HG02571 (cell line): ENCODE measurements at regions not wholly inside any gene's neighbourhood (a gene's known extent, or its start where the extent isn't known, plus 50 kb on each side); places are given as distances from the start of the nearest gene placed in this dataset.
"Not testable (repeated sequence)": the region's sequence is repeated elsewhere in the genome, so short reads cannot be mapped to it uniquely, and the experiment has no call there.

Experiments used
- ATAC-seq: cut with Tn5 transposase; IDR thresholded peaks from one replicate; pipeline ENCODE4 v1.9.1; 2021; ENCODE audit warnings: mild to moderate bottlenecking, moderate library complexity; ENCODE audit not compliant: unreplicated experiment

DNA sequence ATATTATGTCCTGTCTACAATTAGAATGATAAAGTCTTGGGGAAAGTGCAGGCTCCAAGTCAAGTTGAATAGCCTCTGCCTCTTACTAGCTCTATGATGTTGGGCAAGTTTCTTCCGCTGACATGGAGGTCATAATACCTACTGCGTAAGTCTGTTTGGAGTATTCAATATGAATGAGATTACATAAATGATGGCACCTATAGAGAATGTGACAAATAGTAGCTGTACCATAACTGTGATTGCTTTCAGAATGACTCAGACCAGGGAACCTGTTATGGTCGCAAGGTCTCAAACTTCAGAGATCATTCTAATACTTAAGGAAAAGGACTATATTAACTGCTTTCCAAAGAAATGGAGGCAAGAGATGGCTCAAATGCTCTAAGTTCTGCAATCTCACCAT, 94.0 kb upstream of the ABCA1 start:
- no peak for ATAC-seq

DNA sequence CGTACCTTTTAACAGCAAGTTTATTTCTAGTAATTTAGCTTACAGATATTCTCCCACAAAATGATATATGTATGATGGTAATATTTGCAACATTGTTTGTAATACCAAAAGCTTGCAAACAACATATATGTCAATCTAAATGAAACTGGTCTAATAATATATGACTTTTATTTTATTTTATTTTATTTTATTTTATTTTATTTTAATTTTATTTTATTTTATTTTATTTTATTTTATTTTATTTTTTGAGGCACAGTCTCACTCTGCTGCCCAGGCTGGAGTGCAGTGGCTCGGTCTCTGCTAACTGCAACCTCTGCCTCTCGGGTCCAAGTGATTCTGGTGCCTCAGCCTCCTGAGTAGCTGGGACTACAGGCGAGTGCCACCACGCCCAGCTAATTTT, 94.6 kb upstream of the ABCA1 start:
- ATAC-seq = not testable (repeated sequence)

DNA sequence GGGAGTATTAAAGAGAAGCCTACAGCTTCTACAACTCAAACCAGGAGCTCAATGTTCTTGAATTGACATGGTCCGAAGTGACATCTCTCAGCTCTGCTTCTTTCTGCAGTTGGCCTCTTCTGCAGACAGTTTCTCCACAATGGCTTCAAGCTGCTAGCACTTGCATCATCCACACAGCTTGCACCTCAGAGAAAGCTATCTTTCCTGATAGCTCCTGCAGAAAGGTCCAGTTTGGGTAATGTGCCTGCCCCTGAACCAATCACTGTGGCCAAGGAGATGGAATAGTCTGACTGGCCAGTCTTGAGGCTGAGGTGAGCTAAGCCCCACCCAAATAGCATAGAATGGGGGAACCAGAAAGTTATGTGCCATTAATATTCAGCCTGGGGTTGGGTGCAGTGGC, 95.8 kb upstream of the ABCA1 start:
- ATAC-seq = no peak

DNA sequence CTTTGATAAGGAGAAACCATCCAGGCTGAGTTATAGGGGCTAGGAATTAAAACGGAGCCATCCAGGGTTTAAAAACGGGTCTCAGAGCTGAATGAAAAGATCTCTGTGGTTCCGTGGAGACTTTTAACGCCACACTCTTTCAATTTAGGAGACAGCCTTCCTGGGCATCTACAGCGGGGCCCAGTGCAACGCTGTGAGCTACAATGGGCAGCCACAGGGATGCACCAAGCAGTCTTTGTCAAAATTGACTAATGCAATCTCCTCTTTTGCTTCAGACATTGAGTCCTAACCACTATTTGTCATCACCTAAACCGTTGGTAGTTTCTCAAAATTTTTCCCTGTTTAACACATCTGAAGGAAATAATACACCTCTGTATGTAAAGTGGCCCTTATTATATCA, 96.6 kb upstream of the ABCA1 start:
- ATAC-seq = no peak

DNA sequence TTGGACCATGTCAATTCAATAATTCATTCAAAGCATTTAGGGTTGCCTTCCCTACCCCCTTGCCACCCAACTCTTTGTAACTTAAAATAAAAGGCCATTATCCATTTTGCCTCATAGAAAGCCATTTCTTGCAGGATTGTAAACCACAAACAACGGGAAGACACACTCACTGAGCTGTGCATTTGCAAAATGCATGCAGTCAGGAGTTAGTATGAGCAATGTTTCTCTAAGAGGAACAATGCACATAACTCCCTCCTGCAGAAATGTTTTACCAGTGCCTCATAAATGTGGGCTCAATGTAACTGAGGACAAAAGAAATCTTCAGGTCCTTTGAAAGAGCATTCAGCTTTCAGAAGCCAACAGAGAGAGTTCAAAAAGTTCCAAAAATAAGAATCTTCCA, 98.5 kb upstream of the ABCA1 start:
- ATAC-seq = no peak

DNA sequence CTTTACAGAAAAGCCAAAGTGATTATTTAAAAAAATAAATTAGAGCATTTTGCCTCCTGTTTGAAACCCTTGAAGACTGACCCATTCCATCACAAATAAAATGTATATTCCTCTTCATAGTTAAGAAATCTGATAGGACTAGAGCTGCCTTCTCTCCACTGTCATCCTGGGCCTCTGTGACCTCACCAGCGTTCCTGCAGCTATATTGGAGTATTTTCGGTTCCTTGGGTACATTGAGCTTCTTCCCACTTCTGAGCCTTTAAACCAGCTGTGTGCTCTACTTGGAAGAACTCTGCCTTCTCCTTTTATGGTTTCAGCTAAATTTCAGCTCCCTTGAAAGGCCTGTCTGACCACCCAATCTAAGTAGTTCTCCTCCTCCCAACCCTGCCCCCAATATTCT, 99.1 kb upstream of the ABCA1 start:
- ATAC-seq = no peak

DNA sequence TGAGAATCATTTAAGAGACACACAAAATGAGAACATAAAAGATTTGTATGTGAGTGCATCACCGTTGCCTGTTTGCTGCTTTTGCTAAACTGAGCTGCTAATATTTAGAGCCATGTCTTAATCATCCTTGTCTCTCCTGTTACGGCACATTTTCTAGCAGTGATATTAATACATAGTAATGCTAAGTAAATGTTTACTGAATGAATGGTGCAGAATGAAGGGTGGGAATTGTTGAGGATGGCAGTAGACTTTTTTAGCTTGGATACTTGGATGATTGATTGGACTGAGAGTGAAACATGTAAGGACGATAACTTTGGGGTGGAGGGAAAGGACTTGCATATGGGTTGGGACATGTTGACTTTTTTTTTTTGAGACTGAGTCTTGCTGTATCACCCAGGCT, 102.3 kb upstream of the ABCA1 start:
- ATAC-seq = no peak

DNA sequence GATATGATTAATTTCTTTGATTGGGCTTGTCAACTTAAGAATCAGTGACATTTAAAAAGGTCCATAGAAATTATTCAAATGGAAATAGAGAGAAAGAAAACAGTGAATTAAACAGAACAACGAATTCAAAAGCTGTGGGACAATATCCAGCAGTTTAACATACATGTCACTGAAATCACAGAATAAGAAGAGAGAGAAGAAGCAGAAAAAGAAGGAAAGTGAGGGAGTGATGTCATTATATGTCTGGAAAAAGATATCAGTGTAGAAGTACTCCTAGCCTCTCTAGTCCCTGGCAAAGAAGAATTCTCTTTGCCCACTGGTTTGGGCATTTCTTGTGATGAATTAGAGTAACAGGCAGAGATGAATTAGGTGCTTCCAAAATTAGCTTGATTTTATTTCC, 109.2 kb upstream of the ABCA1 start:
- ATAC-seq = no peak

DNA sequence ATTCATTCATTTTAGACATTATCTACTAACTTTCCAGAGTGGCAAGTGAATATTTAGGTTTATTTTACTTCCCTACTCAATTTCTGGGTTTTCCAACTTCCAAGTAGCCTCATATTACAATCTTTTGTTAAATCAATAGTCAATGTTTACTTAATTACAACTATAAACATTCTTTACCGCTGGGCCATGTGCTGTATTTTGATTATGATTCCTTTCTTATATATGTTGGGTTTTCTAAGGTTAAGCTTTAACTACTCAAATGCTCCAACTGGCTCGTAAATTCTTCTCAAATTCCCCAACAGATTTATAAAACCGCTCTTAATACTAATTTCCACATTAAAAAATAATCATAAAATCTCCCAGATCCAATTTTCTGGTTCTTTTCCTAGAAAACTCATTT, 110.1 kb upstream of the ABCA1 start:
- no peak for ATAC-seq

DNA sequence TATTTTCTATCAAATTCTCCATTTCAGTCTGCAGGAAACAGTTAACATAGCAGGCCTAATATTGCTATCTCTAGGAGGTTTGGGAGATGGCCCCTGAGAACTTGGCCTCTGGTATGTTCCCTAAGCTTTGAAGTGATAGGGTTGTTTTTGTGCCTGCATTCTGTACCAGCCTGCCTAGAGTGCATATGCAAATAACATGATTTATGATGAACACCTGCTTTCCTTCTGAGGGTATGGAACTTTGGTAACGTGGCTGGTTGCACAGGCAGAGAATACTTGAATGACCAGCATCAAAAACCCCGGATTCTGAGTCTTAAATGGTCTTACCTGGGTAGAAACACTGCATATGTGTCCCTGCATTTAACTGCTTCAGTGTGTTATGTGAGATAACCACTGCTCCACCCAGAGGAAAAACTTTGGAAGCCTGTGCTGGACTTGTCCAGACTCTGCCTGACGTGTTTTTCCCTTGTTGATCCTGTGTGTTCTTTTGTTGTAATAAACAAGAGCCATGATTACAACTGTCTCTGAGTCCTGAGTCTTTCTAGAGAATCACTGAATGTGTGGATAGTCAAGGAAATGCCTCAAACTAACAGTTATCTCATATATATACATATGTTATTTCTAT, 111.3 kb upstream of the ABCA1 start:
- no peak for ATAC-seq

DNA sequence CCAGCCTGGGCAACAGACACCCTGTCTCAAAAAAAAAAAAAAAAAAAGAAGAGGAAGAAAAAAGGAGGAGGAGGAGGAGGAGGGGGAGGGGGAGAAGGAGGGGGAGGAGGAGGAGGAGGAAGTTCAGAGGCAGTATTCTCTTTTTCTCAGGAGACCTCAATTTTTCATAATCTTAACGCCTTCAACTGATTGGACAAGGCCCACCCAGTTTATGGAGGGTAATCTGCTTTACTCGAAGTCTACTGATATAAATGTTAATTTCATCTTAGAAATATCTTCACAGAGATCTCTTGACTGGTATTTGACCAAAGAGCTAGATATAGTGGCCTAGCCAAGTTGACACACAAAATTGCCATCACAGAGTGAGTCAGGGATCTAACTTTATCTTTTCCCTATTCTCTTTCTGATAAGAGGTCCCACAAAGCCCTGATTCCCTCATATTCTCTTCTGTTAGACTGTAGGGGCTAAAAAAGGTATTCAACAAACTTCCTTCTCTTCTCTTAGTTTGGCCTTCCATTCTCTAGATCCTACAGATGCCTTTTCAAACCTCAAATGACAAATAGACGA, 115.5 kb upstream of the ABCA1 start:
- no peak for ATAC-seq

DNA sequence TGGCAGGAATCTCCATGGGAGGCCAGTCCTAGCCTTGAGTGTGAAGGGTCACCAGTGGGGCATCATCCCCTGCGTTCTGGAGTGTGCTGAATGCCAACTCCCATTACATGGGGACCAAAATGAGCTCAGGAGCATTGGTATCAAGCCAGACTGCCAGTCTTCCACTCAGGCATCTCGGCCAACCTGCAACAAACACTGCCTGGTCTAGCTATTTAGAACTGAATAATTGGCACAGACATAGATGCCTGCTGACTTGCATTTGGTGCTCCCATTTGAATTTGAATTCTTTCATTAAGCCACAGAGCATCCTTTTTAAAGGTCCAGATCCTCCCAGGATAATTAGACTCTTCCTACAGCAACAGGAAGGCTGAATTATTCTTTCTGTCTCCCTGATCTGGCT, 116.6 kb upstream of the ABCA1 start:
- ATAC-seq = no peak

DNA sequence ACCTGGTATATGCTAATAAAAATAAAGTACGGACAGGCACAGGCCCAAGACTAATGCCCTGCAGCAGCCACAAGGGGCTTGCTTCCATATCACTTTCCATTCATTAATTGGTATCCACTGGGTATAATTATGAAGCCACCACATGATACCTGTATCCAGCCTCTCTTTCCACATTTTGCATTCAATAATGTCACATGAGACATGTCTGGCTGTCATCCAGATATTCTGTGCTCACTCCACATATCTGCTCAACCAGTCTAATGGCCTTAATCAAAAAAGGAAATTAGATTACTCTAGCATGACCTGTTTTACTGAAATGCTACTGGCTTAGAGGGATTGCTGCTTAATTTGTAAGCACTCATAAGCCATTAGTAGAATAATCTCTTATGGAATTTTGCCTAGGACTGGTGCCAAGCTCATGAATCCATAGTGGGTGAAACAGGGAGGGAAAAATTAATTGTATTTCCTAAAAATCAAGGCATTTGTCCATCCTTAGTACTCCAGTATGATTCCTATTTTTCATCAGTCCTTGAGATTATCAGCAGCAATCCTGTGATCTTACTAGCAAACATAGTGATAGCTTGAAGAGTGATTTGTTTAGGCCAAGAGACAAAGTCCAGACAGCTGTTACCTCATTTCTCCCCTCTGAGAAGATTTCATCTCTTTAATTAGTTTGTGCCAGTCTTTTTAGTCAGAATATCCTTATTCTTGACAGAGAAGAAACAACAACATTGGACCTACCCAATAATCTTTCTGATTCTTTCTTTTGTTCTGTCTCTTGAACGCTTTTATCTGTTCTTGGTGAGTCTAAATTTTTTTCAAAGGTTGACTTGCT, 119.2 kb upstream of the ABCA1 start:
- ATAC-seq = no peak

DNA sequence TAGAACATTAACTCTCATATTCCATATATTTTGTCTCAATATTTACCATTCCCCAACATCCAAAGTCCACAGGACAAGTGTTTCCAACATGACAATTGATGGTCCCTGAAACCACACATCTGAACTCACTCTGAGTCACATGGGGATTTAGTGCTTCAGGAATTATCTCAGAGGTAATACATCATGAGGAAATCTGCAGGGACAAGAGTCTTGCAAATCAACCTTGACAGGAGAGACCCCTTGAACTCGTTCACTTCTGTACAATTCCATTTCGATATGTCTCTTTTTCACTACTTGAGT, 119.7 kb upstream of the ABCA1 start:
- ATAC-seq = no peak

DNA sequence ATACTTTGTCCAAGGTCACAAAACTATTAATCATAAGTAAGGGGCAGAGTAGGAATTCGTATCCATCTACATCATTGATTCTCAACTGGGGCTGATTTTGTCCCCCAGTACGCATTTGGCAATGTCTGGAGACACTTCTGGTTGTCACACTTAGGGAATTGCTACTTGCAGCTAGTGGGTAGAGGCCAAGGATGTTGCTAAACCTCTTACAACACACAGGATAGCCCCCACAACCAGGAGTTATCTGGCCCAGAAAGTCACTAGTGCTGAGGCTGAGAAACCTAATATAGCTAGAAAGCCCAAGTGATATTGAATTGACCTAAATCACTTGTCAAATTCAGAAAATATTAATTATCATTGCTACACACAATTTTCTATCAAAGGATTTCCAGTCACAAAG, 120.4 kb upstream of the ABCA1 start:
- no peak for ATAC-seq

DNA sequence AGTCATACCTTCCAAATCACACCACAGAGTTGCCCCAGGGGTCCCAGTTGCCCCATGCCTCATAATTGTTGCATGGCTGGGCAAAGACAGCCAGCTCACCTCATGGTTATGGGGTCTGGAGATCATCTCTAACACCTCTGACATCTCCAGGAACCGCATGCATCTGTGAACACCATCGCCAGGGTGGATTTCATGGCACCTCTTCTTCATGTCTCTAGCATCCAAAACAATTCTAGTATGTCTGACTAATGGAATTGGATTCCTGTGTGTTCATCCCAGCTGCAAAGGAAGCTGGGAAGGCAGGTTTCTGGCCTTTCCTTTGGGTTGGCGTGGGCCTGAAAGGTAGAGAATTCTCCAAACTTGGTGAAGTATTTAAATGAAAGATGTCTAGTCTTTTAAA, 122.3 kb upstream of the ABCA1 start:
- ATAC-seq = no peak

DNA sequence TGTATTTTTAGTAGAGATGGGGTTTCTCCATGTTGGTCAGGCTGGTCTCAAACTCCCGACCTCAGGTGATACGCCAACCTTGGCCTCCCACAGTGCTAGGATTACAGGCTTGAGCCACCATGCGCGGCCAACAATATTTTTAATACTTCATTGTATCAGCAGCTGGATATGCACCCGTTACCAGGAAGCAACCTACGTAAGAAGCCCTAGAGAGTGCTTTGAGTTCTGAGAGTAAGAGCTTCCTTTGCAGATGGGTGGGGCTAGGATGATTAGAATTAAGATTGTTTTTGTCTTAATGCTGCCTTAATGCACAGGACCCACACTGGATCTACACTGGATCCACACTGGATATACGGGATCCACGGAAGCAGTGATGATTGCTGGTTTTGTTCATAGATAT, 123.9 kb upstream of the ABCA1 start:
- ATAC-seq = no peak

DNA sequence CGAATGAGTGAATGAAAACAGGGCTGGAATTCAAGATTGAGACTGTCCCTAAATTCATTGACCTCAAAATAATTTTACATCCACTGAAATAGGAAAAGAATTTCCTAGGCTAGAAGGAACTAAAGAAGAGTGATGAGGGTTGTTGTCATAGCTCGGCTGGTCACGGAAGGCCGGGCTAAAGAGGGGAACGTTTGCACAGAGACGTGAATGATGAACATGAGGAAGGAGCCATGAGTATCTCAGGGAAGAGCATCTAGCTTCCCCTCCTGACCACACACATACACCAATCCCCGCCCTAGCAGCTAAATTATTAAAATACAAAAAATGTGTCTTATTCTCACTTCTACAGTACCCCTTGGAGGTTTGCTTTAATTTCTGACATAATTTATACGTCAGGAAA, 124.4 kb upstream of the ABCA1 start:
- no peak for ATAC-seq

DNA sequence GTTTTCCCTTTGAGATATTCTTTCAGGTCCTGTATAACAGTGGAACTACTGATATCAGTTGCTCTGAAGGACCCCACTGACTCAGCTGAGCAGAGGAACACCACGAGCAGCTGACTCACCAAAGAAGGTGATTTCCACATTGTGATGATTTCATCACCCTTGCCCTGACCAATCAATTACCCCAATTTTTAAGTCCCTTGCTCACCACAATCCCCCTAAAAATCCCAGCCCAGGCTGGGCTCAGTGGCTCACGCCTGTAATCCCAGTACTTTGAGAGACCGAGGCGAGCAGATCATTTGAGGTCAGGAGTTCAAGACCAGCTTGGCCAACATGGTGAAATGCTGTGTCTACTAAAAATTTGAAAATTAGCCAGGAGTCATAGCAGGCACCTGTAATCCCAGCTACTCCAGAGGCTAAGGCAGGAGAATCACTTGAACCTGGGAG, 125.3 kb upstream of the ABCA1 start:
- peak; percentile 78 for ATAC-seq

DNA sequence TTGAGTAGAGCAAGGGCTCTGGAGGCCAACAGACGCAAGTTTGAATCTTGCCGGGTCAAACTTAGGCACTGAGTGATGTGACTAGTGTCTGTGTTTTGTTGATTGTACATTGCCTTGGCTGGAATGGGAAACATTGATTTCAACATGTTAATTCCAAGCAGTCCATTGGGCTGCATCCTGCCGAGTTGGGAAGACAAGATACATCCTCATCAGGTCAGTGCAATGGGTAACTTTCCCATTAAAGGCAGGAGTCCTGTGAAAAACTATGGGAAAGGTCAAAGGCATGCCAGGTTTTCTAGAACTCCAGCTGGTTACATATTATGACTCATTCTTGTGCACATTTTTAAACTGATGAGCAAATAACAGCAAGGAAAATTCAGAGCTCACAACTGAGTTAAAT, 126.5 kb upstream of the ABCA1 start:
- no peak for ATAC-seq

DNA sequence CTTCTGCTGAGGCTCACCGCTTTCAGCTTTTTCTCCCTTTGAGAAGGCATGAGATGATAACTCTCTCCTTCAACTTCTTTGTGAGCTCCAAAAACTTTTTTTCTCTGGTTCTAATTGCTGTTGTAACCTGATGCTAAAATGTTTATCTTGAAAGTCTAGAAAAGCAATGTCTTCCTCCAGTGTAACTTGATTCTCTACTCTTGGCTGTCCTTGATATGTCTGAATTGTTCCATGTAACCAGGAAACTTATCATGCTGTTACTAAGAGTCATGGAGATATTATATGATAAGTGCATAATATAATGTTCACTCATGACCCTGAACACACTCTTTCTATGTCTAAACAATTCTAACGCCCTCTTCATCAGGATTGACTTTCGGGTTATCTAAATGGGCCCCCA, 128.0 kb upstream of the ABCA1 start:
- ATAC-seq = no peak

DNA sequence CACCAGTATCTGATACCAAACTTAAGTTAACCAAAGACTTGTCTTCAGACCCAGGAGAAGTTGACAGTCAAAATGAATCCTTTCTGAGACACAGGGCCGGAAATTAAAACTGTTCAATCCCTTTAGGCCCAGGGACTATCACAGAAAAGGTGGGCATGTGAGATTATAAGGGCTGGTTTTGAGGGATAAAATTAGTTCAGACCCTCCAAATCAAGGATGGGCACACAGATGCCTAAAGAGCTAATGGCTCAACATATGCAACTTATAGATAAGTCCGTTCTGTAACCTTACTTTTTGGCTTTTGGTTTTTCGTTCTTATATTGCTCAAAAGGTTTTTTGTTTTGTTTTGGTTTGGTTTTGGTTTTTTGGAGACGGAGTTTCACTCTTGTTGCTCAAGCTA, 129.6 kb upstream of the ABCA1 start:
- no peak for ATAC-seq

DNA sequence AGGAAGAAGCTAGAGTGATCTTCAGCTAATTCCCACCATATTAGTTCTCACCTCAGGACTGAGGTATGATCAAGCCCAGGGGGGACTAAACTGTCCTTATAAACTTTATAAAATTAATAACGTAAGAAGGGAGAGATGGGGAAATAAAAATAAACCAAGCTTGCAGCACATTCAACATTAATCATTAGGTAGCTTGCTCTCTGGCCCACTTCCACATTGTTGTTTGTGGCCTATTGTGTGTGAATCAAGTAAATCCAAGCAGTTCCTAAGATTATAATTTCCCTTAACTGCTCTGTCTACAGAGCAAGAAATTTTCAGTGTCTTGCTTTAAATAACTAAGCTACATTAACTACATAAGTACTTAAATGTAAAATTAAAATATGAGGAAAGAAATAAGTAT, 131.3 kb upstream of the ABCA1 start:
- ATAC-seq = no peak
